ENCODE measurements at regions not wholly inside any gene's neighbourhood (a gene's known extent, or its start where the extent isn't known, plus 50 kb on each side); places are given as distances from the start of the nearest gene placed in this dataset.

GRCh38 chr7:131238347-131238931 lies 89.2 kb upstream of the MKLN1 start:
- ATAC-seq: no peak; the same call in 1 of the 2 replicates
- POLR2A ChIA-PET: no interaction called here

GRCh38 chr7:131241386-131241785 lies 86.3 kb upstream of the MKLN1 start:
- ChIA-PET POLR2A (no interaction called here), CTCF (no interaction called here), RAD21 (ENCODE audit: low non-redundant PET in 1 of 2, low total read pairs in 2 of 2, uncharacterized antibody in 2 of 2, unreplicated experiment in 2 of 2) (no interaction called here)
- Histone ChIP-seq H3K79me2 (ENCODE audit: insufficient read depth, low read length) (no peaks in the 10 kb centered on the region), H3K36me3 (ENCODE audit: control insufficient read depth in 1 of 2, insufficient read depth in 2 of 2, low read length in 2 of 2) (no peaks in the 10 kb centered on the region), H4K20me1 (ENCODE audit: insufficient read depth) (no peaks in the 10 kb centered on the region), H3K4me3 (replicated peaks in 1 of 2; ENCODE audit: low read depth in 1 of 2, low read length in 2 of 2) (no peak overlapping the region), H3K27ac (ENCODE audit: low read depth, low read length) (no peak overlapping the region), H3K9me3 (ENCODE audit: control insufficient read depth in 1 of 2, insufficient read depth in 1 of 2, low read depth in 1 of 2, low read length in 2 of 2) (no peaks in the 10 kb centered on the region), H3K9ac (ENCODE audit: low read length) (no peak overlapping the region), H2AFZ (ENCODE audit: low read depth, low read length, poor library complexity, severe bottlenecking) (no peak overlapping the region), H3K9me2 (ENCODE audit: insufficient read depth) (no peaks in the 10 kb centered on the region), H3K4me2 (ENCODE audit: low read length) (no peak overlapping the region), H3K4me1 (ENCODE audit: control insufficient read depth in 1 of 2, insufficient read depth in 2 of 2, low read length in 2 of 2) (peaks cover 9 to 26% of the 10 kb centered on the region in 2 experiments), H3K27me3 (ENCODE audit: insufficient read depth, low read length) (no peaks in the 10 kb centered on the region)
- ATAC-seq: no peak
- intact Hi-C loops (cut with micrococcal nuclease): no loop called here
- BruUV-seq (replicated peaks): no TSS peak
- no peak for DNase-seq (ENCODE audit: low read depth, low spot score)
- TF ChIP-seq REST (IDR thresholded peaks at IDR 0.05; ENCODE audit: low read depth): no peak
- no peak for TF ChIP-seq ZBTB33 (IDR thresholded peaks at IDR 0.05; ENCODE audit: extremely low read depth, insufficient replicate concordance, low read length)
- TF ChIP-seq POLR2A (IDR thresholded peaks at IDR 0.05; ENCODE audit: borderline replicate concordance, extremely low read depth, insufficient read depth, insufficient read length): no peak
- TF ChIP-seq CEBPB (IDR thresholded peaks at IDR 0.05; ENCODE audit: low read depth): no peak
- TF ChIP-seq JUND (IDR thresholded peaks at IDR 0.05): no peak
- no peak for TF ChIP-seq FOSL1 (IDR thresholded peaks at IDR 0.05; ENCODE audit: low read depth)
- TF ChIP-seq RAD21 (IDR thresholded peaks at IDR 0.05; ENCODE audit: low read depth): no peak
- no peak for TF ChIP-seq TCF7L2 (IDR thresholded peaks at IDR 0.05; ENCODE audit: borderline replicate concordance, extremely low read depth, insufficient read depth, insufficient read length)
- no peak for TF ChIP-seq SP1 (IDR thresholded peaks at IDR 0.05; ENCODE audit: low read depth)
- no peak for TF ChIP-seq EGR1 (IDR thresholded peaks at IDR 0.05; ENCODE audit: low read depth)
- no peak for TF ChIP-seq CBX3 (IDR thresholded peaks at IDR 0.05; ENCODE audit: low read depth)
- no peak for TF ChIP-seq MAX (IDR thresholded peaks at IDR 0.05)
- no peak for TF ChIP-seq EZH2 (IDR thresholded peaks at IDR 0.05)
- TF ChIP-seq ATF3 (IDR thresholded peaks at IDR 0.05): no peak
- no peak for TF ChIP-seq SIN3A (IDR thresholded peaks at IDR 0.05; ENCODE audit: low read depth)

More at GRCh38 chr7:131238347-131238931, 89.2 kb upstream of the MKLN1 start:
- CTCF ChIA-PET: no interaction called here
- Histone ChIP-seq H4K20me1 (ENCODE audit: insufficient read depth) (no peaks in the 10 kb centered on the region), H3K4me2 (ENCODE audit: low read length) (peak overlapping the region; percentile 45), H3K4me3 (replicated peaks in 1 of 2; ENCODE audit: low read depth in 1 of 2, low read length in 2 of 2) (no peak overlapping the region), H3K9me2 (ENCODE audit: insufficient read depth) (no peaks in the 10 kb centered on the region), H3K9me3 (ENCODE audit: control insufficient read depth in 1 of 2, insufficient read depth in 1 of 2, low read depth in 1 of 2, low read length in 2 of 2) (no peaks in the 10 kb centered on the region), H2AFZ (ENCODE audit: low read depth, low read length, poor library complexity, severe bottlenecking) (peak overlapping the region; percentile 82), H3K27me3 (ENCODE audit: insufficient read depth, low read length) (no peaks in the 10 kb centered on the region), H3K27ac (ENCODE audit: low read depth, low read length) (no peak overlapping the region), H3K4me1 (ENCODE audit: control insufficient read depth in 1 of 2, insufficient read depth in 2 of 2, low read length in 2 of 2) (peaks cover 7 to 25% of the 10 kb centered on the region in 2 experiments; a peak in 3 of 4 replicates), H3K9ac (ENCODE audit: low read length) (no peak overlapping the region), H3K79me2 (ENCODE audit: insufficient read depth, low read length) (no peaks in the 10 kb centered on the region), H3K36me3 (ENCODE audit: control insufficient read depth in 1 of 2, insufficient read depth in 2 of 2, low read length in 2 of 2) (no peaks in the 10 kb centered on the region)
- TF ChIP-seq POLR2AphosphoS5 (IDR thresholded peaks at IDR 0.05; ENCODE audit: low read depth, low read length) (no peak), SRF (IDR thresholded peaks at IDR 0.05; ENCODE audit: low read depth) (0 out of 2 replicates have a peak, but pooled peaks have one; percentile 0), SIN3A (IDR thresholded peaks at IDR 0.05; ENCODE audit: low read depth) (no peak), SP1 (IDR thresholded peaks at IDR 0.05; ENCODE audit: low read depth) (peak; percentile 22; the same call in 1 of the 2 replicates)
- intact Hi-C loops (cut with micrococcal nuclease): no loop called here
- no peak for DNase-seq (ENCODE audit: low read depth, low spot score)
- RAD21 ChIA-PET (ENCODE audit: low non-redundant PET in 1 of 2, low total read pairs in 2 of 2, uncharacterized antibody in 2 of 2, unreplicated experiment in 2 of 2): no interaction called here
- no TSS peak for BruUV-seq (replicated peaks)
